NCI-H1092 treated with DMSO at 0.1 percent for 48 hours (cell line): ENCODE measurements at regions not wholly inside any gene's neighbourhood (a gene's known extent, or its start where the extent isn't known, plus 50 kb on each side); places are given as distances from the start of the nearest gene placed in this dataset.
A peak's percentile ranks its signal among the peaks of the same experiment; 100 is the strongest.

Experiments
- DNase-seq: peaks from one replicate; lab custom pipeline; 2025; lab: John Stamatoyannopoulos, UW

GRCh38 chr4:138561906-138562305 is 319.8 kb upstream of the SLC7A11 start:
- no peak for DNase-seq

- no peak for DNase-seq
Observed at GRCh38 chr4:138561276-138561880, 319.2 kb upstream of the SLC7A11 start.

DNA sequence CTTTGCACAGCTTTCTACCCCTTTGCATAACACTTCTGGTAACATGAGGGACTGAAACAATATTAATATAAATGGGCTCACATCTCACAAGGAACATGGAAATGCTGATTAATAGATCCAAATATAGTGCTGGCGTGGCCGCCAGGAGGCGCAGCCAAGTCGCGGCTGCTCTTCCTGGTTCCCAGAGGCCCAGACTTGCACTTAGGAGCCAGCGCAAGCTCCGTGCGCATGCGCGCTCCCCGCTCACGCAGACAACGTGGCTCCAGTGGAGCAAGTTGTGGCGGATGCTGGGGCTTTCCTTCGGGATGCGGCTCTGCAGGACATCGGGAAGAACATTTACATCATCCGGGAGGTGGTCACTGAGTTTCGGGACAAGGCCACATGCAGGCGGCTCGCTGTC is 318.3 kb upstream of the SLC7A11 start:
- no peak for DNase-seq

- no peak for DNase-seq
Observed at GRCh38 chr4:138558886-138559285, 316.7 kb upstream of the SLC7A11 start.

DNA sequence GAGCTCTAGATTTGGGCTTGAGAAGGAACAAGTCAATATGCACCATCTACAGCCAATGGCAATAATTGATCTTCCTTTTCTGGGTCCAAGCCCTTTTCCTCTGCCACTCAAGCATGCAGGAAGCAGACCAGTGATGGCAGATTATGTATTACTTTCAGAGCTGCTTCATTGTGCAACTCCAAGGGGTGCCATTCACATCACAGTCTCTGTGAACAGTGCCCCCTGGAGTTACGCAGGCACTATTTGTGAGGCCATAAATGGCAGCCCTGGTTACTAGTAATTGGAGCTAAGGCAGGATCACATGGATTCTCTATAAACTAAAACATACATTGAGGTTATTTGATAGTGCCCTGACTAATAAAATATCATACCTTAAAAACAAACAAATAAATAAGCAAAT is 313.4 kb upstream of the SLC7A11 start:
- DNase-seq: no peak

DNA sequence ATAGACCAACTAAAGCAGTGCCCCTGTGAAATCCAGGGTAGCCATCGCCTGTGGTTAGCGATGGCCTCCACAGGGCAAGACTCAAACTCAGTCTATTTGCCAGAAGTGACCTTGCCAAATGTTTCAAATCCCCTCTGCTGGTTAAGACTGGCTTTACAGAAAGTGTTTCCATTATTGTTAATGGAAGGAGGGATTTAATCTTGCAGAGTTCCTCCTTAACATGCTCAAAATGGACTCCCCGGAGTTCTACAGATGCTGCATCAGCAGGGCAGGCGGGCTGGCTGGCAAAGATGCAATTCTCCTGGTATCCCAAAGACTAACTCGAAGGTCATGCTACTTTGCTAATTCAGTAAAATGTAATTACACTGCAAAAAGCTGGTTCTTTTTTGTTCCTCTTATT is 313.0 kb upstream of the SLC7A11 start:
- no peak for DNase-seq

DNA sequence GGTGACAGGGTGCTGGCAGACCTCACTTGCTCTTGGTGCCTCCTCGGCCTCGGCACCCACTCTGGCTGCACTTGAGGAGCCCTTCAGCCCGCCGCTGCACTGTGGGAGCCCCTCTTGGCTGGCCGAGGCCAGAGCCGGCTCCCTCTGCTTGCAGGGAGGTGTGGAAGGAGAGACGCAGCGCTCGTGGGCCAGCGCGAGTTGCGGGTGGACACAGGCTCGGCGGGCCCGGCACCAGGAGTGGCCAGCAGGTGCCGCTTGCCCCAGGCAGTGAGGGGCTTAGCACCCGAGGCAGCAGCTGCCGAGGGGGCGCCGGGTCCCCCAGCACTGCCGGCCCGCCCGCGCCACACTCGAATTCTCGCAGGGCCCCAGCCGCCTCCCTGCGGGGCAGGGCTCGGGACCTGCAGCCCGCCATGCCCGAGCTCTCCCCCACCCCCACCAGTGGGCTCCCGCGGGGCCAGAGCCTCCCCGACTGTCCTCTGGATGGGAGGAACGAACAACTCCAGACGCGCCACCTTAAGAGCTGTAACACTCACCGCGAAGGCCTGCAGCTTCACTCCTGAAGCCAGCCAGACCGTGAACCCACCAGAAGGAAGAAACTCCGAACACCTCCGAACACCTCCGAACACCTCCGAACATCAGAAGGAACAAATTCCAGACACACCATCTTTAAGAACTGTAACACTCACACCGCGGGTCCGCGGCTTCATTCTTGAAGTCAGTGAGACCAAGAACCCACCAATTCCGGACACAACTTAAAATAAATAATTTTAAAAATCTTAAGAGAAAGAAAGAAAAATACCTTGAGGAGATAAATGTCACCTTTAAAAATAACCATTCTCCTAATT is 311.1 kb upstream of the SLC7A11 start:
- no peak for DNase-seq

DNA sequence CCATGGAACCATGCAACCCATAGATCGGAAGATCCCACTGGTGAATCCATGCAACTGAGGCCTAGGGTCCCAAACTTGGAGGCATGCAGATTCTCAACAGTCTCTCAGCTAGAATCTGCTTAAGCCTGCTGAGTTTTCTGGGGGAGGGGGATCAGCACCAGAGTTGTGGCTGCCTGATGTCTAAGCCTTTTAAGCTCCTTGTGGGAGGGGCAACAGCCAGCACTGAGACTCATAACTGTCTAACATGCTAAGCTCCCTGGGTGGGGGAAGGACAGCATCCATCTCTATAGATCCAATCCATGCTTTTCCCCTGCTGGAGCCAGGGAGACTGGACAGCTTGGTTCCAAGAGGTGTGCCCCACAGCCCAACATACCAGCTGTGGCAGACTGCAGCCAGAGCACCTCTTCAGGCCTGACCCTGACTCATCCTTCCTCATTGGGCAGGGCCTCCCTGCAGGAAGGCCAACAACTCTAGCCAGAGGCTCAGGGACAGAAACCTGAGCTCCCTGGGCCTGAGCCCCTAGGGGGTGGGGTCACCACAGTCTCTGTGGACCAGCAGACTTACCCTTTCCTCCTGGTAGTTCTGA is 300.1 kb upstream of the SLC7A11 start:
- DNase-seq: no peak

DNA sequence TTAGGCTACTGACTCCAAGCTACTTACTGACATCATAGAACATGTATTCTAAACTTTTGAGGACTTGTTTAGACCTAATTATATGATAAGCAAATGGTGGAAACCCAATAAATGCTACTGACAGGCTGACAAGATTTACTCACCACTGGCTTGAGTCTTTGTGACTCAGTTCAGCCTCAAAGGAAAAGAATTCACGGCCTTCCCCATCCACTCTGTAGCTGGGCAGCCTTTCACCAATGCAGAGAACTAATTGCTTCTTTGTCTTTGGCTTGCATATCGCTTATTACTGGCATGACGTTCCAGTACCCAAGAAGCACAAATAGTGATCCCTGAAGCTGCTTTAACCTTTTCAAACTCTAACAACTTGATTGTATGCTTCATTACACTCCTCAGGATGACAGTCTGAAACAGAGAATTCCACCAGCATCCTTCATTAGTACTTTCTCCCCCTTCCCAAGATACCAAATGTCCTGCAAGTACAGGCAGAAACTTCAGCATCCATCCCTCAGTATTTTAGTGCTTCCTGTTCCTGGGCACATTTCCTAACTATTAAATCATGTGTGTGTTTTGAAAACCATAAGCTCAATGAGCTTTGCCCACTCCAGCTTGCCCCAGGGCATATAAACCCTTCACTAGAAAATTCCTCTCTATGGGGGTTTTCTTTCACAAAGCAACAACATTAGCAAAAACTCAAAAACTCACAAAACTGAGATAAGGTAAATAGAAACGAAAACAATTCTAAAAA is 298.1 kb upstream of the SLC7A11 start:
- no peak for DNase-seq

DNA sequence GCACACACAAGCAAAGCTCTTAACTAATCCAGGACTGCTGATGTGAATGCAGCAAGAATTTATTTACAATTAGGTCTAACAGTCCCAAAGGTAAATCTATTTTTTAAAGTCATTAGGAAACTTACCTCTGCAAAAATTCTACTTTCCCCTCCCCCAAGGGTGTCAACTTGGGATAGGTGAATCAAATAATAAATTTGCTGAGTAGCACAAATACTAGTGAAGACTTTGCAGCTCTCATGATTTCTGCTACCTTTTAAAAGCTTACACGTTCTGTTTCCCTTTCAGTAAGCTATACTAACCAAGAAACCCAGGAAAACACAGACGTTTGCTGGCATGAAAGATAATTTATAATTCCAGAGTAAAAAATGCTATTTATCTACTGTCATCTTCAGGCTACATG is 296.6 kb upstream of the SLC7A11 start:
- DNase-seq: no peak

GRCh38 chr4:138537731-138538490 is 295.8 kb upstream of the SLC7A11 start:
- no peak for DNase-seq

DNA sequence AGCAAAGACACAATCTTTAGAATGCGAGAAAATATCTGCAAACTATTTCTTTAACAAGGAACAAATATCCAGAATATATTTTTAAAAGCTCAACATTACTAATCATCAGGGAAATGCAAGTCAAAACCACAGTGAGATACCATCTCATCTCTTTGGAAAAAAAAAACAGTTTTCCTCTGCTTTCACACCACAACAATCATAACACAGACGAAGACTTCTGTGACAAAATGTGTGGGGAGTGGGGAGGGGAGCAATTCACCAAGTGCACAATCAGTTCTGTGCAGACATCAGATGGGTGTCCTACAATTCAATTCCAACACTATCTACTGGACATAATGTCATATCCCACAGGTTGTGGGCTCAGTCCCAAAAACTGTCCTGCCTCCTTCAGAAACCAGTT is 293.2 kb upstream of the SLC7A11 start:
- no peak for DNase-seq

DNA sequence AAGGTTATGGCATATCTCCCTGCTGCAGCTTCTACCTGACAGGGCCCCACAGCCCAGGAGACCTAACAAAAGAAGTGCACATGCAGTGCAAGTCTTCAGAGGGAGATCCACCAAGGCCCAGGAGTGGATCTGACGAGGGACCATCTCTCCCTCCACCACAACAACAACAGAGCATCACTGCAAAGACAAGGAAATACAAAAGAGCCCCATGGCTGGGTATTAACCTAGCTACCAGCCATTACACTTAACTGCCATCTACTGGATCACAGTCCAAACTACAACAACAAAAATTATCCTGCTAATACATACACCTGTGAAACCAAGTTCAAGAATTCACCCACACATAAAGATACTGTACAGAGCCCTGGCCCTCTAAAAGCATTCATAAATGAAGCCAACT is 280.2 kb upstream of the SLC7A11 start:
- DNase-seq: peak; percentile 3

GRCh38 chr4:138521809-138522208 is 279.7 kb upstream of the SLC7A11 start:
- DNase-seq: no peak

DNA sequence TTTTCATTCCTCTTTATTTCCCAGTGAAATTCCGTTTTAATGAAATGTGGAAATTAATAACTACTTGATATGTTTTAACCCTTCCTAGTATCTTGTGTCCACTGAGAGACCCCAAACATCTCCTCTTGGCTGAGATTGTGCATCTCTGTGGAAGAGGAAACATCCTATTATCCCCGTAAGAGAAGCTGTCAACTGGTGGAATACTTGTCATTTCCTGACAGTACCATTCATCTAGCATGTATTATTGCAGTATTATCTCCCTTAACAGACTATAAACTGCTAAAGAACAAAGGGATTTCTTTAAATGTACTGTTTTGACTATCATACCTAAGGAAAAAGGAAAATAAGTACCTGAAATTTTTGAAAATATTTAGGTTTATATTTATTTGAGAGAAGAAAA is 277.3 kb upstream of the SLC7A11 start:
- no peak for DNase-seq

DNA sequence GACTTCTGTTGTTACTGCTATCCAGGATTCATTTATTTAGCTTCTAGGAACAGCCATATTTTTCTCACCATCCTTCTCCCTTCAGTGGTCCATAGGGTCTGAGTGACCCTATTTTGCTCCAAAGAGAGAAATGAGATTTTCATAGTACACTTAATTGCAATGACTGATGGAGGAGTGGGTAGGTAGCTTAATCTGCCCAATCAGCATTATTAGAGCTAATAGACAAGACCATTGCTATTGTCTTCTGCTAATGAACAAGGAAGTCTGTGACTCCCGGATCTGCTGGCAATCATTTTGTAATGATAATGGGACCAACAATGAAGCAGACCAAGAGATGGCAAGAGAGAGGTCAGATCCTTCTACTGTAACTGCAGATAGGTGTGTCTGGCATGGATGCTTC is 271.4 kb upstream of the SLC7A11 start:
- no peak for DNase-seq

- no peak for DNase-seq
Observed at GRCh38 chr4:138512756-138513155, 270.6 kb upstream of the SLC7A11 start.

DNA sequence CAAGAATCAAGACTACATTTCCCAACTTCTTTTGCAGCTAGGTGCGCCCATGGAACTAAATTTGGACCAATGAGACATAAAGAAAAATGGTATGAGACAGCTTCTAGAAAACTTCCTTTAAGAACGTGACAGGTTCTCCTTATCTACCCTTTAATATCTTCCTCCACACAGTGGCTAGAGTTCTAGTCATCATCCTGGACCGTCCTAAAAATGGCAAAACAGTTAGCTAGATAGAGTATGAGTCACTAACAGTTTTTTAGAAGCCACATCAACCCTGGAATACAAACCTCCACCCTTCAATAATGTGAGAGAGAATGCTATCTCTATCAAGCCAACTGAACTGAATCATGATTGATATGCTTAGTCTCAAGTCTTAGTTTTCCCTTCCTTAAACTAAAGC is 267.9 kb upstream of the SLC7A11 start:
- DNase-seq: no peak

GRCh38 chr4:138509346-138509745 is 267.2 kb upstream of the SLC7A11 start:
- DNase-seq: no peak

- no peak for DNase-seq
Observed at GRCh38 chr4:138507522-138507921, 265.4 kb upstream of the SLC7A11 start.

DNA sequence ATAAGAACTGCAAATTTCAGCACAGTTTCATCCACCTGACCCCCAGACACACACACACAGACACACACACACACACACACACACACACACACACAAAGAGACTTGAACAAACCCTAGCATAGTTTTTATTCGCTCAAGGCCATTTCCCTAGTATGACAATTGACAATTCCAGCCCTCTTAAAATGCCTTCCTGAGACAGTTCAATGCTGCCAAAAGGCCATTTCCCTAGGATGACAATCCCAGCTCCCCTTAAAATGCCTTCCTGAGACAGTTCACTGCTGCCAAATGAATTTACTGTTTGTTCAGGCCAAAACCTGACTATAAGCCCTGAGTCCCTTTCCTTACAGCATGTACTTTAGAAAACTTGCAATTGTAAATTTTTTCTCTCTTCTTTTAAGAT is 259.5 kb upstream of the SLC7A11 start:
- no peak for DNase-seq

- no peak for DNase-seq
Observed at GRCh38 chr4:138500869-138501268, 258.7 kb upstream of the SLC7A11 start.
